ENCODE measurements at regions not wholly inside any gene's neighbourhood (a gene's known extent, or its start where the extent isn't known, plus 50 kb on each side); places are given as distances from the start of the nearest gene placed in this dataset.

DNA sequence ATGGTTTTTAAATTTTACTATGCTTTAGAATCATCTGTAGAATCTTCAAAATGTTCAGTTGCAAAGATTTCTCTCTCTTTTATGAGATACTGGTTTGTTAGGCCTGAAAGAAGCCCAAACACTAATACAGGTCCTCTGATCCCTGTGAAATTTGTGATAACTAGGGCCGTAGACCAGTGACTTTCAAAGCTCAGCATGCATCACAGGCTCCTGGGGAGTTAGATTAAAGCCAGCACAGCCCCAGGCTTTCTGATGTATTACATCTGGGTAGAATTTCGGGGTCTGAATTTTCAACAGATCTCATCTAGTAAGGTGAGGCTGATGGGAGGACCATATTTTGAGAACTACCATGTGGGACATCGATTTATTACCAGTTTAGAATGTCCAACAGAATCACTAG, 194.1 kb upstream of the PTPRD start:
- no peak for TF ChIP-seq EZH2phosphoT487 (IDR thresholded peaks at IDR 0.05; ENCODE audit: low read depth, severe bottlenecking, unreplicated experiment)
- TF ChIP-seq, protein P1, sequence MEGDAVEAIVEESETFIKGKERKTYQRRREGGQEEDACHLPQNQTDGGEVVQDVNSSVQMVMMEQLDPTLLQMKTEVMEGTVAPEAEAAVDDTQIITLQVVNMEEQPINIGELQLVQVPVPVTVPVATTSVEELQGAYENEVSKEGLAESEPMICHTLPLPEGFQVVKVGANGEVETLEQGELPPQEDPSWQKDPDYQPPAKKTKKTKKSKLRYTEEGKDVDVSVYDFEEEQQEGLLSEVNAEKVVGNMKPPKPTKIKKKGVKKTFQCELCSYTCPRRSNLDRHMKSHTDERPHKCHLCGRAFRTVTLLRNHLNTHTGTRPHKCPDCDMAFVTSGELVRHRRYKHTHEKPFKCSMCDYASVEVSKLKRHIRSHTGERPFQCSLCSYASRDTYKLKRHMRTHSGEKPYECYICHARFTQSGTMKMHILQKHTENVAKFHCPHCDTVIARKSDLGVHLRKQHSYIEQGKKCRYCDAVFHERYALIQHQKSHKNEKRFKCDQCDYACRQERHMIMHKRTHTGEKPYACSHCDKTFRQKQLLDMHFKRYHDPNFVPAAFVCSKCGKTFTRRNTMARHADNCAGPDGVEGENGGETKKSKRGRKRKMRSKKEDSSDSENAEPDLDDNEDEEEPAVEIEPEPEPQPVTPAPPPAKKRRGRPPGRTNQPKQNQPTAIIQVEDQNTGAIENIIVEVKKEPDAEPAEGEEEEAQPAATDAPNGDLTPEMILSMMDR (IDR thresholded peaks at IDR 0.05; ENCODE audit: poor library complexity) = no peak

Data from hepatocyte (in vitro differentiated cells).